RPMI7951 (cell line): ENCODE measurements at regions not wholly inside any gene's neighbourhood (a gene's known extent, or its start where the extent isn't known, plus 50 kb on each side); places are given as distances from the start of the nearest gene placed in this dataset.
"Not testable (repeated sequence)": the region's sequence is repeated elsewhere in the genome, so short reads cannot be mapped to it uniquely, and the experiment has no call there.

Experiments
- DNase-seq: peaks from one replicate; pipeline ENCODE4 v3.0.0-alpha.2; 2012; ENCODE audit warnings: low read depth

- DNase-seq: no peak
Measured at GRCh38 chr2:72031346-72032110, 116.1 kb downstream of the CYP26B1 start.

GRCh38 chr2:72028996-72029395 is 118.7 kb downstream of the CYP26B1 start:
- DNase-seq: no peak

- DNase-seq: no peak
Measured at GRCh38 chr2:72028351-72028995, 119.2 kb downstream of the CYP26B1 start.

- DNase-seq: peak; percentile 76
Measured at GRCh38 chr2:72027426-72028161, 120.1 kb downstream of the CYP26B1 start.

- DNase-seq: peak; percentile 46
Measured at GRCh38 chr2:72026819-72027425, 120.7 kb downstream of the CYP26B1 start.

GRCh38 chr2:72024451-72025175 is 123.0 kb downstream of the CYP26B1 start:
- DNase-seq: no peak

GRCh38 chr2:72023678-72024390 is 123.8 kb downstream of the CYP26B1 start:
- DNase-seq: no peak

GRCh38 chr2:72021371-72021770 is 126.3 kb downstream of the CYP26B1 start:
- DNase-seq: not testable (repeated sequence)

- DNase-seq: no peak
Measured at GRCh38 chr2:72015266-72015665, 132.4 kb downstream of the CYP26B1 start.

- DNase-seq: no peak
Measured at GRCh38 chr2:72014831-72015230, 132.8 kb downstream of the CYP26B1 start.

- DNase-seq: no peak
Measured at GRCh38 chr2:72013726-72014125, 133.9 kb downstream of the CYP26B1 start.

GRCh38 chr2:72012886-72013574 is 134.6 kb downstream of the CYP26B1 start:
- DNase-seq: peak; percentile 65

- no peak for DNase-seq
Measured at GRCh38 chr2:72011791-72012190, 135.9 kb downstream of the CYP26B1 start.

GRCh38 chr2:72011370-72011689 is 136.3 kb downstream of the CYP26B1 start:
- no peak for DNase-seq

GRCh38 chr2:72010647-72011369 is 136.9 kb downstream of the CYP26B1 start:
- DNase-seq: no peak

GRCh38 chr2:72008608-72009007 is 139.1 kb downstream of the CYP26B1 start:
- DNase-seq: no peak

GRCh38 chr2:72007402-72007801 is 140.3 kb downstream of the CYP26B1 start:
- no peak for DNase-seq

GRCh38 chr2:72006188-72006736 is 141.4 kb downstream of the CYP26B1 start:
- no peak for DNase-seq

- DNase-seq: no peak
Measured at GRCh38 chr2:72004976-72005375, 142.7 kb downstream of the CYP26B1 start.
